Endothelial cell of umbilical vein (primary cell): ENCODE measurements at regions not wholly inside any gene's neighbourhood (a gene's known extent, or its start where the extent isn't known, plus 50 kb on each side); places are given as distances from the start of the nearest gene placed in this dataset.

Source experiments
- CTCF ChIP-seq, 2 donors: IDR thresholded peaks; 1 replicate in 1 of 2; 2 replicates in 1 of 2; pipeline ENCODE4 v1.5.1; 2011; ENCODE audit warnings: low read length in 2 of 2, mild to moderate bottlenecking in 2 of 2, moderate library complexity in 2 of 2, control low read depth in 1 of 2, inconsistent platforms in 1 of 2, low read depth in 1 of 2; ENCODE audit not compliant: insufficient read depth in 1 of 2; ENCODE audit errors: extremely low read depth in 1 of 2
- EZH2 ChIP-seq: IDR thresholded peaks from 2 replicates; pipeline ENCODE4 v1.6.1; 2012; ENCODE audit warnings: borderline replicate concordance, low read depth, mild to moderate bottlenecking, moderate library complexity, low read length, inconsistent platforms; ENCODE audit not compliant: severe bottlenecking
- GATA2 ChIP-seq: IDR thresholded peaks from 2 replicates; pipeline ENCODE4 v1.7.0; 2011; ENCODE audit warnings: low read depth, mild to moderate bottlenecking, moderate library complexity, mixed read lengths, low read length; ENCODE audit not compliant: insufficient read length, insufficient read depth
- MAX ChIP-seq: IDR thresholded peaks from 2 replicates; pipeline ENCODE4 v1.6.1; 2011; ENCODE audit not compliant: insufficient read depth, insufficient read length
- POLR2A ChIP-seq: IDR thresholded peaks from 2 replicates; pipeline ENCODE4 v1.6.1; 2012; ENCODE audit warnings: low read depth, mild to moderate bottlenecking, control low read depth, low read length
- POLR2AphosphoS5 ChIP-seq: IDR thresholded peaks from 2 replicates; pipeline ENCODE4 v1.6.1; 2012; ENCODE audit warnings: low read depth, mild to moderate bottlenecking, control low read depth, low read length, moderate library complexity; ENCODE audit not compliant: insufficient read depth

- TF ChIP-seq MAX (no peak), POLR2A (no peak), EZH2 (no peak), GATA2 (no peak), CTCF (IDR thresholded peaks at IDR 0.05; ENCODE audit: extremely low read depth in 1 of 2, insufficient read depth in 1 of 2, low read depth in 1 of 2, low read length in 2 of 2) (no peak), POLR2AphosphoS5 (no peak)
Observed at GRCh38 chr20:11754451-11754850, 163.2 kb upstream of the BTBD3 start.
